ENCODE measurements at regions not wholly inside any gene's neighbourhood (a gene's known extent, or its start where the extent isn't known, plus 50 kb on each side); places are given as distances from the start of the nearest gene placed in this dataset.

DNA sequence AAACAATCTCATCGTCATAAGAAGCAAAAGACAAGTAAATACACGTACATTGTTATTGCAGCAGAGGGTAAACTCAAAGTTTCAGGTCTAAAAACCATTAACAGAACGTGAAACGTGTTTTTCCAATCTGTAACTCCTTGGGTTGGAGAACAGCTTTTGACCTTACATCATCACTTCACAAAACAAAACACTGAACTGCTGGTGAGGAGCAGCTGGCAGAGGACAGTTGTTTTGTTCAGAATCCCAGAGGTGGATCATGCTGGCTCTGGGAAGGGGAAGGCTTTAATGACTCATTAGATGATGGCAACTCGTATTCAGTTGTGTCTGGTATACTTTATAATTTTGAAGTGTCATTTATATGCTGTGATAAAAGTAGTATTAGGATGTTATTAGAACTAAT lies 923.0 kb upstream of the CELF2 start:
- TF ChIP-seq, protein P1, sequence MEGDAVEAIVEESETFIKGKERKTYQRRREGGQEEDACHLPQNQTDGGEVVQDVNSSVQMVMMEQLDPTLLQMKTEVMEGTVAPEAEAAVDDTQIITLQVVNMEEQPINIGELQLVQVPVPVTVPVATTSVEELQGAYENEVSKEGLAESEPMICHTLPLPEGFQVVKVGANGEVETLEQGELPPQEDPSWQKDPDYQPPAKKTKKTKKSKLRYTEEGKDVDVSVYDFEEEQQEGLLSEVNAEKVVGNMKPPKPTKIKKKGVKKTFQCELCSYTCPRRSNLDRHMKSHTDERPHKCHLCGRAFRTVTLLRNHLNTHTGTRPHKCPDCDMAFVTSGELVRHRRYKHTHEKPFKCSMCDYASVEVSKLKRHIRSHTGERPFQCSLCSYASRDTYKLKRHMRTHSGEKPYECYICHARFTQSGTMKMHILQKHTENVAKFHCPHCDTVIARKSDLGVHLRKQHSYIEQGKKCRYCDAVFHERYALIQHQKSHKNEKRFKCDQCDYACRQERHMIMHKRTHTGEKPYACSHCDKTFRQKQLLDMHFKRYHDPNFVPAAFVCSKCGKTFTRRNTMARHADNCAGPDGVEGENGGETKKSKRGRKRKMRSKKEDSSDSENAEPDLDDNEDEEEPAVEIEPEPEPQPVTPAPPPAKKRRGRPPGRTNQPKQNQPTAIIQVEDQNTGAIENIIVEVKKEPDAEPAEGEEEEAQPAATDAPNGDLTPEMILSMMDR (IDR thresholded peaks at IDR 0.05; ENCODE audit: low read length, missing control alignments), result no peak
- no peak overlapping the region for H3K4me3 ChIP-seq (replicated peaks; ENCODE audit: low read depth, low read length)
- peak; percentile 20 for DNase-seq (ENCODE audit: low read depth)

DNA sequence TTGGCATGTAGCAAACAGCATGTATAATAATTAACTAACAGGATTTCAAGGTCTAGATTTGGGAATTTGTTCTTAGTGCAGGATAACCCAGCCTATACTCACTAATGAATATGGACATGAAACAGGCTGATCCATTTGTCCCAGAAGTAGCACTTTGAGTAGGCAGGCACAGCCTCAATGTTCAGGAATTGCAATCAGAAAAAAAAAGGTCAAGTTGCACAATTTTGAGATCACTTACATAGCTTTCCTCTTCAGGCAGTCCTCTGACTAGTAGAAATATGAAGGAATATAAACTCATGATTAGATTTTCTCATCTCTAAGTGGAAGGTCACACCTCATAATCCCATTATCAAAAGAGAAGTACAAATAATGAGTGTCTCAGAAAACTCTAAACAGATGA lies 921.4 kb upstream of the CELF2 start:
- TF ChIP-seq, protein P1 (IDR thresholded peaks at IDR 0.05; ENCODE audit: low read length, missing control alignments), result no peak
- no peak overlapping the region for H3K4me3 ChIP-seq (replicated peaks; ENCODE audit: low read depth, low read length)
- DNase-seq (ENCODE audit: low read depth), result peak; percentile 3

DNA sequence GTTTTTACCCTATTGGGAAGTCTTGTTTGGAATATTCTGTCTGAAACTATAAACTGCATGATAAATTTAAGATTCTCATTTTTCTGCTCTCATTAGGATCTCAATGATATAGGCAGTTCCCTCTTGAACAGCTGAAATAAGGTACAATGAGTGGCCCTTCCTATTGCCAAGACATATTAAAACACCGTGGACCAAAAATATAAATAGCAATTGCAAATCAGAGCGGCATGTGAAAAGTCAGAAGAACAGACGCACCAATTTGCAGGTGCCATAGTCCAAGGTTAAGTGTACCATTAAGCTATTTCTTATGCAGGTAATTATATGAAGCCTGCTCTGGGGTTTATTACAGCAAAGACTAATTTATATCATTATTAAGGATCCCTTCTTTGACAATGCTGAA lies 920.8 kb upstream of the CELF2 start:
- no peak overlapping the region for H3K4me3 ChIP-seq (replicated peaks; ENCODE audit: low read depth, low read length)
- DNase-seq (ENCODE audit: low read depth), result no peak
- TF ChIP-seq, protein P1 (IDR thresholded peaks at IDR 0.05; ENCODE audit: low read length, missing control alignments), result no peak

DNA sequence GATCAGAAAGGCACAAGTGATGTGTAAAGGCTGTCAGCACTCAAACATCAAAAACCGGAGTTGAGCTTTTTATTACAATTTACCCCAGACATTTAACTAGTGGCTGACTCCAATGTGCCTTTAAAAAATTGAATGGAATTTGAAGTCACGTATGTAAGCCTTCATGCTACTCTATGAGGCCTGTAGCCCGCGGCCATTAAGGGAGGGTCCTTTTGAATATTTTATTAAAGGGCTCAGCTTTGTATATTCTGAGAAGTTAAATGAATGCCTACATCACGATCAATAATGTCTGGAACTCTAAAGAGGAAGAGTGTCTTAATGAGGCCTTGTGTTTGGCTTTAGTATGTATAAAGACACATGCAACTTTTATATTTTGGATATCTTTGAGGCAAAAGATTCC lies 916.6 kb upstream of the CELF2 start:
- TF ChIP-seq, protein P1 (IDR thresholded peaks at IDR 0.05; ENCODE audit: low read length, missing control alignments), result no peak
- no peak for DNase-seq (ENCODE audit: low read depth)
- H3K4me3 ChIP-seq (replicated peaks; ENCODE audit: low read depth, low read length), result no peak overlapping the region

DNA sequence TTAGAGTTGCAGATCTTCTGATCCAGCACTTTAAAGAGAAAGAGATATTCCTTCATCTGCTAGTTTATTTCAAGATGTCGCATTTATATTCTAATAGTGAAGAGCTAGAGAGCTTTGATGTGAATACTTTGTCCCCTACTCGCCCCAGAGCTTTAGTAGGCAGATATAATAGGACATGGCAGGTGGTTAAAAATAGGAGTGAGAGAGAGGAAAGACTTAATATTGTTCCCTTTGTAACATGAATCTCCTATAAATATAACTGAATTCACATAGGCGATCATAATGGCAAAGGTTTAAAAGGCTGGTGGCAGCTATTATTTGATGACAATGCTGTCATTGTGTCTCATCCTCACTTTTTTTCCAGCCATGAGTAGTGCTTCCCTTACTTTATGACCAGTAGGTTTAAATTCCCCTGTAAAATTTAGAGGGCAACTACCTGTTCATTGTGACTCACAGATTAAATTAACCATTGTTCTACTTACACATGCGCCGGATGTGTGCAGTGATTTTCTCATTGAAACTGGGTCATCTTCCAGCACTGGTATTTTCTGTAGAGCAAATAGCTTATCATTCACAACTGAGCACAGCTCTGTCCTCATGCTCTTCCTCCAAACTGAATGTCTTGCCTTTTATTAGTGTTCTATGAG lies 906.7 kb upstream of the CELF2 start:
- DNase-seq (ENCODE audit: low read depth), result no peak
- no peak overlapping the region for H3K4me3 ChIP-seq (replicated peaks; ENCODE audit: low read depth, low read length)
- TF ChIP-seq, protein P1 (IDR thresholded peaks at IDR 0.05; ENCODE audit: low read length, missing control alignments), result no peak

DNA sequence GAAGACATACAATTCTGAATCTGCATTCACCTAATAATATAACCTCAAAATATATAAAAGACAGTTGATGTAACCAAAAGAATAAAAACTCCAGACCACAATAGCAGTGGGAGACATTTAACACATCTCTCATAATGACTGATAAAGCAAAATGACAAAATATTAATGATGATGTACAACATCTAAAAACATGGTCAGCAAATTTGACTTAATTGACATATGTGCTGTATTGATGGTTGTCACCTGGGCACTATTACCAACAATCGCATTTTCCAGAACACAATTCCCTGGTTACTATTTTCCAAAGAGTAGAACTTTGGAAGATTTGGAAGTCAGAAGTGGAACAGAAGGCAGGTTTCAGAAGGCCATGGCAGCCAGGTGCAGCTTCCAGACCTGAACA lies 899.5 kb upstream of the CELF2 start:
- H3K4me3 ChIP-seq (replicated peaks; ENCODE audit: low read depth, low read length), result no peak overlapping the region
- no peak for DNase-seq (ENCODE audit: low read depth)
- TF ChIP-seq, protein P1 (IDR thresholded peaks at IDR 0.05; ENCODE audit: low read length, missing control alignments), result no peak

DNA sequence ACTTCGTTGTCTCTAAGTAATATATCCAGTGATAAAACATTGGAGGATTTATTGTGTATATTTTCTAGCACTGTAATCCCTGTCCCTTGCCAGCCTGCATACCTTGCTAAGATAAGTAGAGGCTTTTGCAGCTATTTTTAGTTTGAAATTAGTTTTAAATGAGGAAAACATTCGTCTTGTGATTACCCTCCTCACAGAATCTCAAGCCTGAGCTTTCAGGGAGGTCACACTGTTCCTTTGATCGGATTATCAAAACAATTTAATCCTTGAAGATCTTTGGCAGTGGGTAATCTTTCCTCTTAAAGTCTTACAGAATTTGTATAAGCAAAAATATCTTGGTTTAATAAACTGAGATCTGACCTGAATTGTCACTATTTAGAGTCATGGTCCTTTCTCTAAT lies 897.0 kb upstream of the CELF2 start:
- no peak overlapping the region for H3K4me3 ChIP-seq (replicated peaks; ENCODE audit: low read depth, low read length)

More for the DNA sequence above, 897.0 kb upstream of the CELF2 start:
- TF ChIP-seq, protein P1 (IDR thresholded peaks at IDR 0.05; ENCODE audit: low read length, missing control alignments), result no peak
- no peak for DNase-seq (ENCODE audit: low read depth)
